PFSK-1 (cell line): ENCODE measurements at regions not wholly inside any gene's neighbourhood (a gene's known extent, or its start where the extent isn't known, plus 50 kb on each side); places are given as distances from the start of the nearest gene placed in this dataset.

Source experiments
- FOXP2 ChIP-seq: optimal IDR thresholded peaks from 2 replicates; pipeline ENCODE3; 2011; ENCODE audit warnings: borderline replicate concordance, control low read depth, inconsistent platforms; ENCODE audit not compliant: insufficient read depth; ENCODE audit errors: extremely low read length, extremely low read depth
- POLR2AphosphoS5 ChIP-seq: IDR thresholded peaks from 2 replicates; pipeline ENCODE4 v1.6.1; 2012; ENCODE audit warnings: low read depth, mild to moderate bottlenecking, control low read depth, low read length, moderate library complexity
- REST ChIP-seq, 2 experiments: IDR thresholded peaks; 2 replicates each; pipeline versions ENCODE4 v1.6.1 to v1.8.0; 2011 to 2012; ENCODE audit warnings: low read depth in 2 of 2, low read length in 2 of 2, control low read depth in 1 of 2, inconsistent platforms in 1 of 2, mild to moderate bottlenecking in 1 of 2, moderate library complexity in 1 of 2; ENCODE audit not compliant: insufficient read depth in 1 of 2
- SIN3A ChIP-seq: IDR thresholded peaks from 2 replicates; pipeline ENCODE4 v1.6.1; 2012; ENCODE audit warnings: mild to moderate bottlenecking, low read length, moderate library complexity, borderline replicate concordance; ENCODE audit not compliant: insufficient read depth
- TAF1 ChIP-seq: IDR thresholded peaks from 2 replicates; pipeline ENCODE4 v1.6.1; 2012; ENCODE audit warnings: low read length, control low read depth, borderline replicate concordance; ENCODE audit not compliant: insufficient read depth

- TF ChIP-seq TAF1 (no peak), POLR2AphosphoS5 (no peak), FOXP2 (no peak), SIN3A (no peak; the same call in 1 of the 2 replicates), REST (IDR thresholded peaks at IDR 0.05; ENCODE audit: insufficient read depth in 1 of 2, low read depth in 2 of 2, low read length in 2 of 2) (peak; percentile 98)
Measured at GRCh38 chr1:201594575-201595245, 55.8 kb downstream of the NAV1 start.

- TF ChIP-seq REST (IDR thresholded peaks at IDR 0.05; ENCODE audit: insufficient read depth in 1 of 2, low read depth in 2 of 2, low read length in 2 of 2) (no peak), POLR2AphosphoS5 (no peak), TAF1 (no peak), SIN3A (no peak), FOXP2 (no peak)
Measured at GRCh38 chr1:201595381-201595780, 56.5 kb downstream of the NAV1 start.

GRCh38 chr1:201596101-201596868 is 57.4 kb downstream of the NAV1 start:
- TF ChIP-seq POLR2AphosphoS5: no peak
- TF ChIP-seq SIN3A: no peak
- no peak for TF ChIP-seq FOXP2
- TF ChIP-seq TAF1: no peak
- TF ChIP-seq REST (IDR thresholded peaks at IDR 0.05; ENCODE audit: insufficient read depth in 1 of 2, low read depth in 2 of 2, low read length in 2 of 2): no peak

- TF ChIP-seq FOXP2 (peak; percentile 66), POLR2AphosphoS5 (no peak), REST (IDR thresholded peaks at IDR 0.05; ENCODE audit: insufficient read depth in 1 of 2, low read depth in 2 of 2, low read length in 2 of 2) (peak; percentile 52 to 70; a peak in 1 of 4 replicates), TAF1 (no peak), SIN3A (peak; percentile 7; the same call in 1 of the 2 replicates)
Measured at GRCh38 chr1:201597551-201598230, 58.8 kb downstream of the NAV1 start.
